ENCODE measurements at regions not wholly inside any gene's neighbourhood (a gene's known extent, or its start where the extent isn't known, plus 50 kb on each side); places are given as distances from the start of the nearest gene placed in this dataset.
"Not testable (repeated sequence)": the region's sequence is repeated elsewhere in the genome, so short reads cannot be mapped to it uniquely, and the experiment has no call there.

DNA sequence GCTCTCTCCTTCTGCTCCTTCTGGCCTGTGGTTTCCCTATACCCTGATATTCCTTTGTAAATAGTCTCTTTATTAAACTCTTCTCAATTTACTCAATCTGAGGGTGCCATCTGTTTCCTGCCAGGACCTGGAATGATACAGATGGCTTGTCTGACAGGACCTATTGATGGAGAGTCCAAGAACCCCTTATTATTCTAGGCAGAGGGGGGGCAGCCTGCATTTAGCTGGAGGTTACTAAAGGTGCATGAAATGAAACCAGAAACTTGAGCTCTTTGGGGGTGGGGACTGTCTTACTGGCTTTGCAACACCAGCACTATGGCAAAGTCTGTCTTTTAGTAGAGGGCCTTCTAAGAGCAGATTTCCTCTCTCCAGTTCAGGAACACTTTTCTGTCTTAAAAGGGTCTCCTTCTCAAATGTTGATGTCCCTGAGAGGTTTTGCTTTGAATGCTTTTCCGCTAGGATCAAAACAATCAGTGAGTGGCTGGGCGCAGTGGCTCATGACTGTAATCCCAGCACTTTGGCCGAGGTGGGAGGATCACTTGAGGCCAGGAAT, 162.5 kb upstream of the MED14 start:
- TF ChIP-seq, protein P1, sequence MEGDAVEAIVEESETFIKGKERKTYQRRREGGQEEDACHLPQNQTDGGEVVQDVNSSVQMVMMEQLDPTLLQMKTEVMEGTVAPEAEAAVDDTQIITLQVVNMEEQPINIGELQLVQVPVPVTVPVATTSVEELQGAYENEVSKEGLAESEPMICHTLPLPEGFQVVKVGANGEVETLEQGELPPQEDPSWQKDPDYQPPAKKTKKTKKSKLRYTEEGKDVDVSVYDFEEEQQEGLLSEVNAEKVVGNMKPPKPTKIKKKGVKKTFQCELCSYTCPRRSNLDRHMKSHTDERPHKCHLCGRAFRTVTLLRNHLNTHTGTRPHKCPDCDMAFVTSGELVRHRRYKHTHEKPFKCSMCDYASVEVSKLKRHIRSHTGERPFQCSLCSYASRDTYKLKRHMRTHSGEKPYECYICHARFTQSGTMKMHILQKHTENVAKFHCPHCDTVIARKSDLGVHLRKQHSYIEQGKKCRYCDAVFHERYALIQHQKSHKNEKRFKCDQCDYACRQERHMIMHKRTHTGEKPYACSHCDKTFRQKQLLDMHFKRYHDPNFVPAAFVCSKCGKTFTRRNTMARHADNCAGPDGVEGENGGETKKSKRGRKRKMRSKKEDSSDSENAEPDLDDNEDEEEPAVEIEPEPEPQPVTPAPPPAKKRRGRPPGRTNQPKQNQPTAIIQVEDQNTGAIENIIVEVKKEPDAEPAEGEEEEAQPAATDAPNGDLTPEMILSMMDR (IDR thresholded peaks at IDR 0.05; ENCODE audit: insufficient read depth, low read length) = no peak
- DNase-seq (ENCODE audit: low read depth) = no peak
- no peak overlapping the region for H3K4me3 ChIP-seq (ENCODE audit: low read depth, low read length)

DNA sequence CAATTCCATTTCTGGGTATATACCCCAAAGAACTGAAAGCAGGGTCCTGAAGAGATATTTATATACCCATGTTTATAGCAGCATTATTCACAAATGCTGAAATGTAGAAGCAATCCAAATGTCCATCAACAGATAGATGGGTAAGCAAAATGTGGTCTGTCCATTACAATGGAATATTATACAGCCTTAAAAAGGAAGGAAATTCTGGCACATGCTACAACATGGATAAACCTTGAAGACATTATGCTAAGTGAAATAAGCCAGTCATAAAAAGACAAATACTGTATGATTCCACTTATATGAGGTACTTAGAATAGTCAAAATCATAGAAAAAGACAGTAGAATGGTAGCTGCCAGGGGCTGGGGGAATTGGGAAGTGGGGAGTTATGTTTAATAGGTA, 169.4 kb upstream of the MED14 start:
- H3K4me3 ChIP-seq (ENCODE audit: low read depth, low read length) = not testable (repeated sequence)

DNA sequence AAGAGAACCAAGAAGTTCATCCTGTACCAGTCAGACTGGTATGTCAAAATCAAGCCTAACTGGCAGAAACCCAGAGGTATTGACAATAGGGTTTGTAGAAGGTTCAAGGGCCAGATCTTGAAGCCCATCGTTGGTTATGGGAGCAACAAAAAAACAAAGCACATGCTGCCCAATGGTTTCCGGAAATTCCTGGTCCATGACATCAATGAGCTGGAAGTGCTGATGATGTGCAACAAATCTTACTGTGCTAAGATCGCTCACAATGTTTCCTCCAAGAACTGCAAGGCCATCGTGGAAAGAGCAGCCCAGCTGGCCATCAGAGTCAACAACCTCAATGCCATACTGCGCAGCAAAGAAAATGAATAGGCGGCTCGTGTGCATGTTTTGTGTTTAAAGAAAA, 172.7 kb upstream of the MED14 start:
- no peak overlapping the region for H3K4me3 ChIP-seq (ENCODE audit: low read depth, low read length)
- DNase-seq (ENCODE audit: low read depth) = peak; percentile 5
- TF ChIP-seq, protein P1 (IDR thresholded peaks at IDR 0.05; ENCODE audit: insufficient read depth, low read length) = no peak

More for the DNA sequence above, 169.4 kb upstream of the MED14 start:
- DNase-seq (ENCODE audit: low read depth) = not testable (repeated sequence)

DNA sequence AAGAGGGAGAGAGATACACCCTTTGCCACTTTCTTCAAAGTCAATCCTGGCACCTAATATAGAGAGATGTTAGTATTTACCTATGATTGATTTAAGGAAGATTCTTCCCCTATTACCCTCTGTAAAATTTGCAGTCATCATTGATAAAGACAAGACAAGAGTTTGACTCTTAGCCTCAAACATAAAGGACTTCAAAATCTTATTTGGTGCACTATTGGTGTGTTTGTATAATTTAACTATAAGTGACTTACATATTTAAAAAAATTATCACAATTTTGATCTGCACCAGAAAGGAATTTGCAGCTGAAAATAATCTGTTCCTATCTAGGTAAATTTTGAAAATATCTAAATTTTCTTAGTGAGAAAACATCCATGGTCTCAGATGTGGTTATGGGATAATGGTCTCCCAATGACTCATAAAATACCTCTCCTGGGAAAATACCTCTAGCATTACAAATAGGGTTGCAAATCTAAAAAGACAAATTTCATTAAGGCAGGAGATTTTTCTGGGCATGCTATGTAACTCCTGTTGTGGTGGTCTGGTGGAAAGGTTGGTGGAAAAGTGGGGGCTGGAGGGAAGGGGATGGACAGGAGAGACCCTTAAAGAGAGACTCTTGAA, 173.6 kb upstream of the MED14 start:
- H3K4me3 ChIP-seq (ENCODE audit: low read depth, low read length) = no peak overlapping the region
- TF ChIP-seq, protein P1 (IDR thresholded peaks at IDR 0.05; ENCODE audit: insufficient read depth, low read length) = no peak
- DNase-seq (ENCODE audit: low read depth) = peak; percentile 77

DNA sequence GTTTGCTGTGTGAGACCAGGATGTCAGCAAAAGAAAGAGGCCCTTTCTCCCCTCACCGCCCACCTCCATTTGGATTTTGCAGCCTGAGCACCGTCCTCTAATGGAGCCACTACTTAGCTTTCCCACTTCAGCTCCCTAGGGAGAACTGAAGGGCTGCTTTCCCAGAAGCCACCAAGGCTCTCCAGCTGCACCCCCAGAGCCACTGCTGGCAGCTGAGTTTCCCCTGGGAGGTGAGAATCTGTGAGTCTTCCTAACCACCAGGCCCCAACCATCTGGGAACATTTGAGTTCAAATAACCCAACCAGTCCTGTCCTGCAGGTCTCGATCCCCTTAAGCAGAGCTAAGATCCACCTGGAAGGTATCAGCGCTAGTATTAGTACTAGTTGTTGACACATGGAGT, 173.1 kb upstream of the USP9X start:
- H3K4me3 ChIP-seq (ENCODE audit: low read depth, low read length) = no peak overlapping the region
- no peak for DNase-seq (ENCODE audit: low read depth)
- TF ChIP-seq, protein P1 (IDR thresholded peaks at IDR 0.05; ENCODE audit: insufficient read depth, low read length) = no peak

DNA sequence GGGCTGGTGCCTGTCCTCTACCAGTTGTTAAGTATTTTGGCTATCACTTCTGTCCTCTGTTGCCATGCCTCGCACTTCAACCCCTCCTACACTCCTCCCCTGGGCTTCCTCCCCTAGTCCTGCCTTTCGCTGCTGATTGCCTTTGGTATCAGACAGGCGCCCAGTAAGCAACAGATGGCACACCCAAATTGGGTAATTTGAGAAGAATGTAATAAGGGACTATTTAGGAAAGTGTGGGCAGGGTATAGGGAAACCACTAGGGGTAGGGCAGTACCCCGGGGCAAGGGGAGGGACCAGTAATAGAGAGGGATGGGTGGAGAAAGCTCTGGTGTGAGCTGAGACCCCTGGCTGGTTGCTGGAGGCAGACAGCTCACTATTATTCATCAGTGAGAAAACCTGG, 172.7 kb upstream of the USP9X start:
- TF ChIP-seq, protein P1 (IDR thresholded peaks at IDR 0.05; ENCODE audit: insufficient read depth, low read length) = no peak
- DNase-seq (ENCODE audit: low read depth) = no peak
- no peak overlapping the region for H3K4me3 ChIP-seq (ENCODE audit: low read depth, low read length)

DNA sequence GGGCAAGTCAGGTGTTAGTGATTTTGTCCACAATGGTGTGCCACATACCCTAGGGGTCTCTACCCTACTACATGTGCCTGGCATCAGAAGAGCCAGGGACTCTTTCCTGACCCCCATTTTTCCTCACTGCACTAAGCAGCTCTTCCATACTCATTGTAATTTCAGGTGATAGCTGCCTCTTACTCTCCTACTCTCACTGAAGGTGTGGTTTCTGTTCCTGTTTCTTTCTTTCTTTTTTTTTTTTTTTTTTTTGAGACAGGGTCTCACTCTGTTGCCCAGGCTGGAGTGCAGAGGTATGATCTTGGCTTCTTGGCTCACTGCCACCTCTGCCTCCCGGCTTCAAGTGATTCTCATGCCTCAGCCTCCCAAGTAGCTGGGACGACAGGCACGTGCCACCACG, 164.9 kb upstream of the USP9X start:
- no peak for DNase-seq (ENCODE audit: low read depth)
- TF ChIP-seq, protein P1 (IDR thresholded peaks at IDR 0.05; ENCODE audit: insufficient read depth, low read length) = no peak
- H3K4me3 ChIP-seq (ENCODE audit: low read depth, low read length) = no peak overlapping the region

Data from fibroblast of the aortic adventitia (primary cell).